ENCODE measurements at regions not wholly inside any gene's neighbourhood (a gene's known extent, or its start where the extent isn't known, plus 50 kb on each side); places are given as distances from the start of the nearest gene placed in this dataset.

DNA sequence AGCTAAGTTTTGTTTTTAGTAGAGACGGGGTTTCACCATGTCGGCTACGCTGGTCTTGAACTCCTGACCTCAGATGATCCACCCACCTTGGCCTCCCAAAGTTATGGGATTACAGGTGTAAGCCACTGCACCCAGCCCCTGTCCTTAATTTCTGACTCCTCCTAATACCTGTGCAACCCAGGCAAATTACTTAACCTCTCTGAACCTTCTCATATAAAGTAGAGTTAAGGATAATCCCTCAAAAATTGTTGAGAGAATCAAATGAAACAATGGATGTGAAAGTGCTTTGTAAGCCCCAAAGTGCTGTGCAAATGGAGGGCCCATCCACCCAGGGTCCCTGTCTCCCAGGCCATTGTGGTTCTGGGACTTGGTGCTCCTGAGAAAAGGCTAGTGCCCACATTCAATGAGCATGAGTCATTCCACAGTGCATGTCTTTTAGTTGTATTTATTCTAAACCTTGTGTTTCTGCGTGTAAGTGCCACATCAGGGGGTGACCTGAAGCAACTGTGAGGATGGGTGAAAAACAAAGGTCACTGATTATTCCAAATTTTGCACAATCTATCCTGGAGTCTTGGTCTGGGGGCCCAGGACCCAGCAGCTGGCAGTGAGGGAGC is 61.4 kb upstream of the PTPRJ start:
- Histone ChIP-seq H3K27me3 (no peaks in the 10 kb centered on the region), H3K4me3 (no peak overlapping the region), H3K9me3 (replicated peaks in 1 of 3) (no peaks in the 10 kb centered on the region), H3K27ac (peak overlapping the region in 4 of 5 donors; percentile 73 to 90 (median 82)), H3K36me3 (replicated peaks in 1 of 2) (no peaks in the 10 kb centered on the region), H3K4me1 (replicated peaks in 1 of 2) (peaks cover 20 to 42% of the 10 kb centered on the region in 2 donors)
- 69 to 90% (median 87%) methylated on average over 4 of the region's 4 CpGs for WGBS, 4 donors
- TF ChIP-seq, protein P1, sequence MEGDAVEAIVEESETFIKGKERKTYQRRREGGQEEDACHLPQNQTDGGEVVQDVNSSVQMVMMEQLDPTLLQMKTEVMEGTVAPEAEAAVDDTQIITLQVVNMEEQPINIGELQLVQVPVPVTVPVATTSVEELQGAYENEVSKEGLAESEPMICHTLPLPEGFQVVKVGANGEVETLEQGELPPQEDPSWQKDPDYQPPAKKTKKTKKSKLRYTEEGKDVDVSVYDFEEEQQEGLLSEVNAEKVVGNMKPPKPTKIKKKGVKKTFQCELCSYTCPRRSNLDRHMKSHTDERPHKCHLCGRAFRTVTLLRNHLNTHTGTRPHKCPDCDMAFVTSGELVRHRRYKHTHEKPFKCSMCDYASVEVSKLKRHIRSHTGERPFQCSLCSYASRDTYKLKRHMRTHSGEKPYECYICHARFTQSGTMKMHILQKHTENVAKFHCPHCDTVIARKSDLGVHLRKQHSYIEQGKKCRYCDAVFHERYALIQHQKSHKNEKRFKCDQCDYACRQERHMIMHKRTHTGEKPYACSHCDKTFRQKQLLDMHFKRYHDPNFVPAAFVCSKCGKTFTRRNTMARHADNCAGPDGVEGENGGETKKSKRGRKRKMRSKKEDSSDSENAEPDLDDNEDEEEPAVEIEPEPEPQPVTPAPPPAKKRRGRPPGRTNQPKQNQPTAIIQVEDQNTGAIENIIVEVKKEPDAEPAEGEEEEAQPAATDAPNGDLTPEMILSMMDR (IDR thresholded peaks at IDR 0.05), result no peak
- TF ChIP-seq POLR2A (IDR thresholded peaks at IDR 0.05), result no peak
- peak in 3 of 7 donors; percentile 22 to 37 (median 22) for DNase-seq
- intact Hi-C loops (cut with DNase I), result no loop called here

DNA sequence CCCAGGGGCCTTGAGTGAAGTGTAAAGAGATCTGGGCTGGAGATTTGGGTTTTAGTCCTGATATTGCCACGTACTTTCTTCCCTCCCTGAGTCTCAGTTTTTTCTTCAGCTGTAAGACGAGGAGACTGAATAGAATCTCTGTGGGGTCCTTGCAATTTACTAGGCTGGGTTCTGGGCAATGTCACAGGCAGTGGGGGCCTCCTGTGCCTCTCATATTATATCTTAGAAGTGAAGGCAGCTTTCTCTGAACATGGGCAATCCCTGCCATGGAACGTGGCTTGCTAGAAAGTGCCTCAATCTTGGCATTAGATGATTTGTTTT is 62.0 kb upstream of the PTPRJ start:
- Histone ChIP-seq H3K9me3 (replicated peaks in 1 of 3) (no peaks in the 10 kb centered on the region), H3K36me3 (replicated peaks in 1 of 2) (no peaks in the 10 kb centered on the region), H3K4me3 (peak overlapping the region in 1 of 4 donors; percentile 35), H3K27ac (peak overlapping the region; percentile 48 to 90 (median 79)), H3K4me1 (replicated peaks in 1 of 2) (peaks cover 14 to 36% of the 10 kb centered on the region in 2 donors), H3K27me3 (no peaks in the 10 kb centered on the region)
- intact Hi-C loops (cut with DNase I), result no loop called here
- WGBS, 4 donors, result 15 to 29% (median 23%) methylated on average over 3 of the region's 3 CpGs
- TF ChIP-seq, protein P1 (IDR thresholded peaks at IDR 0.05), result no peak
- TF ChIP-seq POLR2A (IDR thresholded peaks at IDR 0.05), result no peak
- DNase-seq, result no peak

DNA sequence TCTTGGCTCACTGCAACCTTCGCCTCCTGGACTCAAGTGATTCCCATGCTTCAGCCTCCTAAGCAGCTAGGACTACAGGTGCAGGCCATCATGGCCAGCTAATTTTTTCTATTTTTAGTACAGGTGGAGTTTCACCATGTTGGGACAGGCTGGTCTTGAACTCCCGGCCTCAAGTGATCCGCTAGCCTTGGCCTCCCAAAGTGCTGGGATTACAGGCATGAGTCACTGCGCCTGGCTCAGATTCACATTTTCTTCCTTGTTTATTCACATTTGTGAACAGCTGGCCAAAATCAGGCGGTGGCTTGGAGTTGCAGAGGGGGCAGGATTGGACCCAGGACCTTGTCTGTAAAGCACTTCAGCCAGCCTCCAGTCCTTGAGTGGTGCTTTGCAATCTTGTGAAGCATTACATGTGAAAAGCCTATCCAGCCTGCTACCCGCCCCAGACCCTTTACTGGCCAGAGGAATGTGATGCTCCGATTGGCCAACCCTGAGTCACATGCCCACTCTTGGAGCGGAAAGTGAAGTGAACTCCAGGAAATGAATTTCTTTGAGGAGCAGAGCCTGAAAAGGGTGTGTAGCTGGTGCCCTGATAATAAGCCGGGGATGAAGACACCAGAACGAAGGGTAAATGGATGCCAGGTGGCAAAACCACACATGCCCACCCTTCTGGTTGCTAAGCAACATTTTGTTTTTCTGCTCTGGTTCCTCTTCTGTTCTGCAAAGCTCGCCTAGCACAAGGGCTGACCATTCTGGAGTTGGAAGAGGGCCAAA is 62.6 kb upstream of the PTPRJ start:
- intact Hi-C loops (cut with DNase I), result no loop called here
- Histone ChIP-seq H3K27ac (peak overlapping the region; percentile 48 to 90 (median 79)), H3K27me3 (no peaks in the 10 kb centered on the region), H3K4me3 (peak overlapping the region in 1 of 4 donors; percentile 35), H3K9me3 (replicated peaks in 1 of 3) (no peaks in the 10 kb centered on the region), H3K36me3 (replicated peaks in 1 of 2) (no peaks in the 10 kb centered on the region), H3K4me1 (replicated peaks in 1 of 2) (peaks cover 14 to 36% of the 10 kb centered on the region in 2 donors)
- peak; percentile 81 to 98 (median 95) for DNase-seq
- TF ChIP-seq, protein P1 (IDR thresholded peaks at IDR 0.05), result no peak
- TF ChIP-seq POLR2A (IDR thresholded peaks at IDR 0.05), result peak in 1 of 2 donors; percentile 55
- 29 to 43% (median 40%) methylated on average over 11 of the region's 11 CpGs for WGBS, 4 donors

DNA sequence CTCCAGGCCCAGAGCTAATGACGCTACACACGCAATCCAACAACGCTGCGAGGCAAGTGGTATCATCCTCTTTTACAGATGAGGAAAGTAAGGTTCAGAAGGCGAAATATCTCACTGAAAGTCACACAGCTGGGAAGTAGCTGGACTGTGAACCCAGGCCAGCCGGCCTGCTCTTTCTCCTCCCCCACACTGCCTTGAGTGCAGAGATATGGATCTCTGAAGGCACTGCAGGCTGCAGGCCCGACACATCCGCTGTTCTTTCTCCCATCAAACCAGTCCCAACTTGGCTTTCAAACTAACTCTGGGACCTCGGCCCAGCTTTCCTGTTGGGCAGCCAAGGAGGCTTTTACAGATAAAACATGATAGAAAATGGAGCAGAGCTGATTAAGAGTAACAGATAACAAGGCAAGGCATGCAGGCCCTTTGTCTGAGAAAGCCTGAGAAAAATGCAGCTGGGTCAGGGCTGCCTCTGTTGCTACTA is 64.0 kb upstream of the PTPRJ start:
- Histone ChIP-seq H3K4me3 (no peak overlapping the region), H3K9me3 (replicated peaks in 1 of 3) (no peaks in the 10 kb centered on the region), H3K27ac (peak overlapping the region in 4 of 5 donors; percentile 52 to 90 (median 76)), H3K4me1 (replicated peaks in 1 of 2) (peaks cover 14 to 36% of the 10 kb centered on the region in 2 donors), H3K36me3 (replicated peaks in 1 of 2) (no peaks in the 10 kb centered on the region), H3K27me3 (no peaks in the 10 kb centered on the region)
- TF ChIP-seq, protein P1 (IDR thresholded peaks at IDR 0.05), result no peak
- no peak for TF ChIP-seq POLR2A (IDR thresholded peaks at IDR 0.05)
- WGBS, 4 donors, result 48 to 56% (median 51%) methylated on average over 9 of the region's 9 CpGs
- intact Hi-C loops (cut with DNase I), result no loop called here
- peak; percentile 32 to 88 (median 74) for DNase-seq
